ENCODE measurements at regions not wholly inside any gene's neighbourhood (a gene's known extent, or its start where the extent isn't known, plus 50 kb on each side); places are given as distances from the start of the nearest gene placed in this dataset.

DNA sequence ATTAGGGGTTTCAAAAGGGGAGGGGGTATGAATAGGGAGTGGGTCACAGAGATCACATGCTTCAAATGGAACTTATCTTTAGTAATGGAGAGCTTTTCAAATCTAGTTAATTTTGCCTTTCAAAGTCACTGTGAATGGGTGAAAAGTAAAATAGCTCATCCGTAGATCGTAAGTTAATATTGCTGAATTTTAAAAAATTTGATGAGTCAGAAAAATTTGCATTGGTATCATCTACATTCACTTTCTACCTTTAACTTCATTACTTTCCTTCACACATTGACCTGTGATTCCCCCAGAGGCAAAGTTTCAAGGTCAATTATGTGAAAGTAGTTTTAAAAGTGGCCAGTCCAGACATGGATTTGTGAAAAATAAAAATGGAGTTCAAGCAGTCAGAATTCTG lies 139.0 kb upstream of the SLC35B3 start:
- H3K27me3 Mint-ChIP-seq (ENCODE audit: insufficient read depth), result no peaks in the 10 kb centered on the region
- no peak overlapping the region for H3K27ac Mint-ChIP-seq
- no peaks in the 10 kb centered on the region for H3K36me3 Mint-ChIP-seq (ENCODE audit: low read depth)
- DNase-seq, result no peak
- H3K4me3 Mint-ChIP-seq, result no peak overlapping the region
- TF ChIP-seq, protein P1, sequence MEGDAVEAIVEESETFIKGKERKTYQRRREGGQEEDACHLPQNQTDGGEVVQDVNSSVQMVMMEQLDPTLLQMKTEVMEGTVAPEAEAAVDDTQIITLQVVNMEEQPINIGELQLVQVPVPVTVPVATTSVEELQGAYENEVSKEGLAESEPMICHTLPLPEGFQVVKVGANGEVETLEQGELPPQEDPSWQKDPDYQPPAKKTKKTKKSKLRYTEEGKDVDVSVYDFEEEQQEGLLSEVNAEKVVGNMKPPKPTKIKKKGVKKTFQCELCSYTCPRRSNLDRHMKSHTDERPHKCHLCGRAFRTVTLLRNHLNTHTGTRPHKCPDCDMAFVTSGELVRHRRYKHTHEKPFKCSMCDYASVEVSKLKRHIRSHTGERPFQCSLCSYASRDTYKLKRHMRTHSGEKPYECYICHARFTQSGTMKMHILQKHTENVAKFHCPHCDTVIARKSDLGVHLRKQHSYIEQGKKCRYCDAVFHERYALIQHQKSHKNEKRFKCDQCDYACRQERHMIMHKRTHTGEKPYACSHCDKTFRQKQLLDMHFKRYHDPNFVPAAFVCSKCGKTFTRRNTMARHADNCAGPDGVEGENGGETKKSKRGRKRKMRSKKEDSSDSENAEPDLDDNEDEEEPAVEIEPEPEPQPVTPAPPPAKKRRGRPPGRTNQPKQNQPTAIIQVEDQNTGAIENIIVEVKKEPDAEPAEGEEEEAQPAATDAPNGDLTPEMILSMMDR (IDR thresholded peaks at IDR 0.05), result no peak
- no peaks in the 10 kb centered on the region for H3K4me1 Mint-ChIP-seq (ENCODE audit: low read depth)
- peaks cover 46% of the 10 kb centered on the region for H3K9me3 Mint-ChIP-seq

DNA sequence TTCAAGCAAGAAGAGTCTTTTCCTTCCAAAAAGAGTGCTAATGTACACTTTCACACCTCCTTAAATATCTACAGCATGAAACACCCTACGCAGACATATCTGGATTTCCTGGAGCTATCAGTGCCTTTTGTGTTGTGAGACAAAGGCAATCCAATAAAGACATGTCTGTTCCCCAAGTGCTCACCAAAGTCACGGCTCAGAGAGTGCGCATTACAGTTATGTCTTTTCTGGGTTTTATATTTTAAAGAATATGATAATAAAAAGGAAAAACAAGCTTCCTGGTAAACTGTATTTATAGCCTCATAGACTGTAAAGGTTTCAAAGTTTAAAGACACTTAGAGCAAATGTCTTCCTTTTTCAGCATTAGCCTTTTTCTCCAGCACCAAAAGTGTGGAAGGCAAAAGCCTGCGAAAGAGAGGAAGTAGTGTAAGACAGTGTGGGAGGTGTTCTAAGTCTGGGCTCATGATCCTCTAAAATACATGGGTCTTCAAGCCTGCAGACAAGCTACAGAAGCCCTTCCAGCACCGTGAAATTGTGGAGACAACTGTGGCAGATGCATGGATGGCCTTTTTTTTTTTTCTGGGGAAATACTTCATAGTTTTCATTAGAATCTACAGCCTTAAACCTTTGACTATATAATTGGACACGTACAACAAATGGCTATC lies 135.0 kb upstream of the SLC35B3 start:
- Mint-ChIP-seq H3K4me3 (no peak overlapping the region), H3K36me3 (ENCODE audit: low read depth) (no peaks in the 10 kb centered on the region), H3K27me3 (ENCODE audit: insufficient read depth) (no peaks in the 10 kb centered on the region; the same call in 1 of the 2 replicates), H3K4me1 (ENCODE audit: low read depth) (no peaks in the 10 kb centered on the region), H3K27ac (no peak overlapping the region), H3K9me3 (peaks cover 49% of the 10 kb centered on the region)
- TF ChIP-seq, protein P1 (IDR thresholded peaks at IDR 0.05), result no peak
- DNase-seq, result no peak

DNA sequence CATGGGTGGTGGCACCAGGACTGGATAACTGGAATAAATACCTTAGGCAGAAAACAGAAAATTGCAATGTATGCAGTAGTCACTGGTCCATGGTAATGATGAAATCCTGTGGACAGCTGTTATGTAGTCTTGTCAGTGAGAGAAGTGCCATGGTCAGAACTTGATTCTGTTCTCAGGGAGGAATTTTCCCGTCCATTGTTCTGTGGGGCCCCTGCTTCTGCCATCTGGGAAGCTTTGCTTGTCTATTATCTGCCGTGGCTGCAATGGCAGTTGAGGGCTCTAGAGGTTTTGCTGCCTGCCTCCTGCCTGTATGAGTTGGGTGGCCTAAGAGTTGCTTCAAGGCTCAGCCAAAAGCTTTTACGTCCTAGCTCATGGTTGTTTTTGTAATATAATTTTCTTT lies 126.8 kb upstream of the SLC35B3 start:
- no peaks in the 10 kb centered on the region for H3K36me3 Mint-ChIP-seq (ENCODE audit: low read depth)
- H3K4me1 Mint-ChIP-seq (ENCODE audit: low read depth), result no peaks in the 10 kb centered on the region
- no peak overlapping the region for H3K27ac Mint-ChIP-seq
- DNase-seq, result no peak
- no peak overlapping the region for H3K4me3 Mint-ChIP-seq
- TF ChIP-seq, protein P1 (IDR thresholded peaks at IDR 0.05), result no peak
- H3K27me3 Mint-ChIP-seq (ENCODE audit: insufficient read depth), result no peaks in the 10 kb centered on the region; the same call in 1 of the 2 replicates
- peaks cover 41% of the 10 kb centered on the region for H3K9me3 Mint-ChIP-seq

GRCh38 chr6:8558953-8559352 lies 123.6 kb upstream of the SLC35B3 start:
- DNase-seq, result no peak
- TF ChIP-seq, protein P1 (IDR thresholded peaks at IDR 0.05), result no peak
- Mint-ChIP-seq H3K4me3 (no peak overlapping the region), H3K27ac (no peak overlapping the region), H3K4me1 (ENCODE audit: low read depth) (no peaks in the 10 kb centered on the region), H3K9me3 (peaks cover 35% of the 10 kb centered on the region), H3K36me3 (ENCODE audit: low read depth) (no peaks in the 10 kb centered on the region), H3K27me3 (ENCODE audit: insufficient read depth) (no peaks in the 10 kb centered on the region)

DNA sequence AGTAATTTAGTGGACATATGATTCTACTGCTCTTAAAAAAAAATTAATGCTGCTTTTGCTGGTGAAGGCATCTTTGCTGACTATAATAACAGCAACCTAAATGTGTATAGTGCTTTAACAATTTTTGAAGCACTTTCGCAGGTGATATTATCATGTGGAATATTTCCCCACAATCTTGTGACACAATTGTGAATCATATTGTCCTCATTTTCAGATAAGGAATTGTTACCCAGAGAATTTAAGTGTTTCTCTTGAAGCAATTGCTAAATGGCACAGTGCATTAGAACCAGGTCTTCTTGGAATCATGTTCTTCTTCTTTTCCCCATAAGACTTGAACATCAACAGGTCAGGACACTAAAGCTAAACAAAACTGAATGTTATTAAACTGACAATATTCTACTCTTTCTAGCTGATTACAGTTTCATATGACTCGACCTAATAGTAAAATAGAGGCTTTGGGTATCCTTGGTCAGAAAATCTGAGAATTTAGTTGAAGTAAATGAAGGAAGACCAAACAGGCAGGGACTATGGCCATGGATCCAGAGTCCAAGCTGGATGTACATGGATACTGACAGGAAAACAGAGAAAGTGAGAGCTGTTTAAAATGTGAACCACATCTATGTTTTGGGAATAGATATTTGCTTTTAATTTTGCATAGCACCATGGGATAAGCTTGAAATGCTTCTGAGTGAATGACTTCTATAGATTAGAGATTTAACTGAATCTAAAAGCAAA lies 121.8 kb upstream of the SLC35B3 start:
- Mint-ChIP-seq H3K4me1 (ENCODE audit: low read depth) (no peaks in the 10 kb centered on the region), H3K27me3 (ENCODE audit: insufficient read depth) (no peaks in the 10 kb centered on the region), H3K9me3 (peaks cover 38% of the 10 kb centered on the region), H3K4me3 (no peak overlapping the region), H3K36me3 (ENCODE audit: low read depth) (no peaks in the 10 kb centered on the region), H3K27ac (no peak overlapping the region)
- TF ChIP-seq, protein P1 (IDR thresholded peaks at IDR 0.05), result no peak
- DNase-seq, result no peak

All from HFFc6 (cell line).